ENCODE measurements at regions not wholly inside any gene's neighbourhood (a gene's known extent, or its start where the extent isn't known, plus 50 kb on each side); places are given as distances from the start of the nearest gene placed in this dataset.

- H3K4me3 ChIP-seq (ENCODE audit: low read depth, low read length) = no peak overlapping the region
- in situ Hi-C loops (cut with HindIII; ENCODE audit: low sequenced_read_pairs) = no loop called here
- no peak for DNase-seq (ENCODE audit: low read depth, low spot score)
- TF ChIP-seq, protein P1, sequence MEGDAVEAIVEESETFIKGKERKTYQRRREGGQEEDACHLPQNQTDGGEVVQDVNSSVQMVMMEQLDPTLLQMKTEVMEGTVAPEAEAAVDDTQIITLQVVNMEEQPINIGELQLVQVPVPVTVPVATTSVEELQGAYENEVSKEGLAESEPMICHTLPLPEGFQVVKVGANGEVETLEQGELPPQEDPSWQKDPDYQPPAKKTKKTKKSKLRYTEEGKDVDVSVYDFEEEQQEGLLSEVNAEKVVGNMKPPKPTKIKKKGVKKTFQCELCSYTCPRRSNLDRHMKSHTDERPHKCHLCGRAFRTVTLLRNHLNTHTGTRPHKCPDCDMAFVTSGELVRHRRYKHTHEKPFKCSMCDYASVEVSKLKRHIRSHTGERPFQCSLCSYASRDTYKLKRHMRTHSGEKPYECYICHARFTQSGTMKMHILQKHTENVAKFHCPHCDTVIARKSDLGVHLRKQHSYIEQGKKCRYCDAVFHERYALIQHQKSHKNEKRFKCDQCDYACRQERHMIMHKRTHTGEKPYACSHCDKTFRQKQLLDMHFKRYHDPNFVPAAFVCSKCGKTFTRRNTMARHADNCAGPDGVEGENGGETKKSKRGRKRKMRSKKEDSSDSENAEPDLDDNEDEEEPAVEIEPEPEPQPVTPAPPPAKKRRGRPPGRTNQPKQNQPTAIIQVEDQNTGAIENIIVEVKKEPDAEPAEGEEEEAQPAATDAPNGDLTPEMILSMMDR (IDR thresholded peaks at IDR 0.05; ENCODE audit: low read depth, low read length) = no peak
These were observed 305.9 kb downstream of the FGFR2 start for GRCh38 chr10:121292321-121292720.

GRCh38 chr10:121293110-121293509, 305.1 kb downstream of the FGFR2 start:
- in situ Hi-C loops (cut with HindIII; ENCODE audit: low sequenced_read_pairs) = no loop called here
- H3K4me3 ChIP-seq (ENCODE audit: low read depth, low read length) = no peak overlapping the region
- DNase-seq (ENCODE audit: low read depth, low spot score) = no peak
- TF ChIP-seq, protein P1 (IDR thresholded peaks at IDR 0.05; ENCODE audit: low read depth, low read length) = no peak

DNA sequence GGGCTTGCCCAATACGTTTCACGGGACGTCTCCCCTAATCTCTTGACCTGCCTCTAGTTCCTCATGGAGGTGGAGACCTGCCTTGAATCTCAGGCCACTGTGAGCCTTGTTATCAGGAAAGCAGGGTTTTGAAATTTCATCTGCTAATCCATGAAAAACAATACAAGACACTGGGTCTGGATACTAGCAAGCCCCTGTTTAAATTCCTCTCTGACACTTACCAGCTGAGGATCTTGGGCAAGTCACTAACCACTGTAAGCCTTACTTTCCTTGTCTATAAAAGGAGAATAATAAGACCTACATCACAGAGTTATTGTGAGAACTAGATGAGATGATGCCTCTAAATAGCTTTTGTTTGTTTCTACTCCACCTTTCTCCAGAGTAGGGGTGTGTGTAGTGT, 303.6 kb downstream of the FGFR2 start:
- DNase-seq (ENCODE audit: low read depth, low spot score) = no peak
- in situ Hi-C loops (cut with HindIII; ENCODE audit: low sequenced_read_pairs) = no loop called here

DNA sequence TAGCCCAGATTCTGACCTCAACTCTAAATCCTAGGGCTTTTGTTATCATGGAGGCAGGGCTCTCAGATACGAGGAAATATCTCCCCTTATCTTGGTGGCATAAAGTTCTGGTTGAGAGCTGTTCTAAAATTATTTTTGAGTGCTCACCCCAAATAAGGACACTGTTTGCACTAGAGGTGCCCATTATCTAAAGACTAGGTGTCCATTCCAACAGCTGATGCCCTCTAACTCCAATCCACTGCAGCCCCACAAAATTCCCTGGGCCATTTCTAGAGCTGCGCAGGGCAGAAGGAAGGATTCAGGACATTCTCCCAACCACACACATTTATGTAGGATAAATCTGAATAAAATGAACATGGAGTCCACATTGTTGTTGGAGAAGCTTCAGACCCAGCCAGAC, 301.9 kb downstream of the FGFR2 start:
- no peak overlapping the region for H3K4me3 ChIP-seq (ENCODE audit: low read depth, low read length)
- TF ChIP-seq, protein P1 (IDR thresholded peaks at IDR 0.05; ENCODE audit: low read depth, low read length) = no peak
- DNase-seq (ENCODE audit: low read depth, low spot score) = no peak
- in situ Hi-C loops (cut with HindIII; ENCODE audit: low sequenced_read_pairs) = no loop called here

More for the DNA sequence above, 303.6 kb downstream of the FGFR2 start:
- TF ChIP-seq, protein P1 (IDR thresholded peaks at IDR 0.05; ENCODE audit: low read depth, low read length) = no peak
- H3K4me3 ChIP-seq (ENCODE audit: low read depth, low read length) = no peak overlapping the region

- H3K4me3 ChIP-seq (ENCODE audit: low read depth, low read length) = no peak overlapping the region
- in situ Hi-C loops (cut with HindIII; ENCODE audit: low sequenced_read_pairs) = no loop called here
- no peak for DNase-seq (ENCODE audit: low read depth, low spot score)
- TF ChIP-seq, protein P1 (IDR thresholded peaks at IDR 0.05; ENCODE audit: low read depth, low read length) = no peak
These were observed 301.2 kb downstream of the FGFR2 start for GRCh38 chr10:121296881-121297585.

GRCh38 chr10:121300723-121301122, 297.5 kb downstream of the FGFR2 start:
- in situ Hi-C loops (cut with HindIII; ENCODE audit: low sequenced_read_pairs) = no loop called here
- H3K4me3 ChIP-seq (ENCODE audit: low read depth, low read length) = no peak overlapping the region
- TF ChIP-seq, protein P1 (IDR thresholded peaks at IDR 0.05; ENCODE audit: low read depth, low read length) = no peak
- DNase-seq (ENCODE audit: low read depth, low spot score) = no peak

Data from astrocyte of the spinal cord (primary cell).